H1 (cell line): ENCODE measurements at regions not wholly inside any gene's neighbourhood (a gene's known extent, or its start where the extent isn't known, plus 50 kb on each side); places are given as distances from the start of the nearest gene placed in this dataset.

ENCODE experiments used
- CHD1 ChIP-seq: IDR thresholded peaks from 2 replicates; pipeline ENCODE4 v1.6.1; 2012; ENCODE audit warnings: low read depth, low read length, improper control_type of control experiment
- CTCF ChIP-seq, 3 experiments: IDR thresholded peaks; 1 replicate in 2 of 3; 2 replicates in 1 of 3; pipeline versions ENCODE4 v1.5.1 to v1.6.1; 2011; ENCODE audit warnings: low read length in 3 of 3, mild to moderate bottlenecking in 3 of 3, inconsistent platforms in 2 of 3, low read depth in 1 of 3, moderate library complexity in 1 of 3; ENCODE audit not compliant: insufficient read depth in 1 of 3; ENCODE audit errors: control extremely low read depth in 1 of 3
- POLR2AphosphoS5 ChIP-seq: IDR thresholded peaks from 2 replicates; pipeline ENCODE4 v1.6.1; 2011; ENCODE audit warnings: low read depth, low read length
- RAD21 ChIP-seq, 2 experiments: IDR thresholded peaks in 1 of 2; conservative IDR thresholded peaks in 1 of 2; 2 replicates each; pipeline ENCODE4 v1.6.1; 2011; ENCODE audit warnings: low read depth in 2 of 2, low read length in 2 of 2, improper control_type of control experiment in 1 of 2, inconsistent platforms in 1 of 2, mild to moderate bottlenecking in 1 of 2, moderate library complexity in 1 of 2
- TAF1 ChIP-seq: IDR thresholded peaks from 2 replicates; pipeline ENCODE4 v1.6.1; 2011; ENCODE audit warnings: mild to moderate bottlenecking, low read depth, low read length
- TCF12 ChIP-seq: IDR thresholded peaks from 2 replicates; pipeline ENCODE4 v1.6.1; 2011; ENCODE audit warnings: low read depth, mild to moderate bottlenecking, low read length
- YY1 ChIP-seq: IDR thresholded peaks from 2 replicates; pipeline ENCODE4 v1.6.1; 2011; ENCODE audit warnings: low read depth, mild to moderate bottlenecking, low read length
- TF ChIP-seq, protein P1 (sequence below): IDR thresholded peaks from 2 replicates; pipeline ENCODE4 v1.6.1; 2011; ENCODE audit warnings: low read depth, mild to moderate bottlenecking, low read length; ENCODE audit not compliant: insufficient read depth

GRCh38 chr10:2874963-2875362 is 192.4 kb upstream of the PFKP start:
- TF ChIP-seq POLR2AphosphoS5 (no peak), RAD21 (IDR thresholded peaks at IDR 0.05 in 1 of 2, conservative IDR thresholded peaks at IDR 0.05 in 1 of 2; ENCODE audit: low read depth in 2 of 2, low read length in 2 of 2) (no peak), TAF1 (no peak), CTCF (IDR thresholded peaks at IDR 0.05; ENCODE audit: control extremely low read depth in 1 of 3, insufficient read depth in 1 of 3, low read depth in 1 of 3, low read length in 3 of 3) (no peak), CHD1 (no peak), TCF12 (no peak), YY1 (no peak)
- TF ChIP-seq, protein P1, sequence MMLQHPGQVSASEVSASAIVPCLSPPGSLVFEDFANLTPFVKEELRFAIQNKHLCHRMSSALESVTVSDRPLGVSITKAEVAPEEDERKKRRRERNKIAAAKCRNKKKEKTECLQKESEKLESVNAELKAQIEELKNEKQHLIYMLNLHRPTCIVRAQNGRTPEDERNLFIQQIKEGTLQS = no peak
